Skin of body (tissue), 1 donor: ENCODE measurements at regions not wholly inside any gene's neighbourhood (a gene's known extent, or its start where the extent isn't known, plus 50 kb on each side); places are given as distances from the start of the nearest gene placed in this dataset.

ENCODE experiments used
- DNase-seq: peaks from one replicate; lab custom pipeline; 2025; lab: John Stamatoyannopoulos, UW

GRCh38 chr3:95894820-95895219 lies 919.6 kb upstream of the EPHA6 start:
- no peak for DNase-seq

- no peak for DNase-seq
These were observed 914.9 kb upstream of the EPHA6 start for GRCh38 chr3:95899494-95899893.

- no peak for DNase-seq
These were observed 914.5 kb upstream of the EPHA6 start for GRCh38 chr3:95899911-95900310.

GRCh38 chr3:95901948-95902347 lies 912.4 kb upstream of the EPHA6 start:
- no peak for DNase-seq

DNA sequence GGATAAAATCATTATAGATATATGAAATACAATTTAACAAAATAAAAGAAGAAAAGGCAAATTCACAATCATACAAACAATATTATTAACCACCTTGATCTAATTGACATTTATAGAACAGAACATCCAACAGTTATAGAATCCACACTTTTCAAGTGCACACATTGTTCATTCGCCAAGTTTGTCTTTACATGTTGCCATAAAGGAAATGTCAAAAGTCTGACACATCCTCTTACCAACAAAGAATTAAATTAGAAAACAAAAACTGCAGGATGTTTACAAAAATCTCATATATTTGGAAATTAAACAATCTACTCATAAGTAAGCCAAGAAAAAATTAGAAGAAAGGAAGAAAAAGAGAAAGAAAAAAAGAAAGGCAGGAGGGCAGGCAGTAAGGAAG lies 909.2 kb upstream of the EPHA6 start:
- DNase-seq = no peak

GRCh38 chr3:95911767-95912166 lies 902.6 kb upstream of the EPHA6 start:
- DNase-seq = no peak

GRCh38 chr3:95923496-95924210 lies 890.7 kb upstream of the EPHA6 start:
- DNase-seq = peak; percentile 88

DNA sequence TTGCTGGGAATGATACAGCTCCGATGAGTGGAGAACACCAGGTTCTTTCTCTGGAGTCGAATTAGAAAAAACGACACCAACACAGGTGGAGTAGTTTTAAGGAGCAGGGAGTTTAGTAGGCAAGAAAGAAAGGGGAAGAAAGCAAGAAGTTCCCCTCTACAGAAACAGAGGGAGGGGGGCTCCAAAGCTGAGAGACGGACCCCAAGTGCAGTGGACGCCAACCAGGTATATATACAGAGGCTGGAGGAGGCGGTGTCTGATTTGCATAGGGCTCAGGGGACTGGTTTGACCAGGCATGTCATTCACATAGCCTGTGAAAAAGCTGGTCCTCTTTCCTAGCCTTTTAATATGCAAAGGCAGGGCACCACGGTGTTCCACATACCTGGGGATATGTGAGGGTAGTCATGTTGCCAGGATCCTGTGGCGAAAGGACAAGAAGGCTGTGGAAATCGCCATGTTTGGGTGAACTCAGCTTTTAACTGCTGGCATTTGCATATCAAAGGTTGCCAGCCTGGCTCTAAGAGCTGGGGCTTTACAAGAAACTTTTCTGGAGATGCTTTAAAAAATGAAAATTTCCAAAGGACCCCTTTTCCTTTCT lies 887.4 kb upstream of the EPHA6 start:
- no peak for DNase-seq

DNA sequence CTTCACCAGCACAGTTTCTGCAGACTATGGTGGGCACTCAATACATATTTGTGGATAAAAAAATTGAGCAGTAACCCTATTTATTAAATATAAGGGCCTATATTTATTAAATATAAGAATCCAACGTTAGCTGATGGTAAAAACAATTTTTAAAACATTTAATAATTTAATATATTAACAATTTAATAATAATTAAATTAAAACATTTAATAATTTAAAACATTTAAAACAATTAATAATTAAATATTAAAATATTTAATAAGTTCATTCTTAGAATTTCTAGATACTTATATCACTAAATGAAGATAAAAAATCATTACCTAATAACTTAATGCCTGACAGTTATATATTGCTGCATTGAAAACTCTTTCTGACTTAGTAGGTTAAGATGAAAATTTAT lies 880.2 kb upstream of the EPHA6 start:
- no peak for DNase-seq

GRCh38 chr3:95939235-95939809 lies 875.1 kb upstream of the EPHA6 start:
- no peak for DNase-seq

GRCh38 chr3:95965704-95966336 lies 848.6 kb upstream of the EPHA6 start:
- DNase-seq = no peak

- no peak for DNase-seq
These were observed 842.8 kb upstream of the EPHA6 start for GRCh38 chr3:95971573-95971972.

DNA sequence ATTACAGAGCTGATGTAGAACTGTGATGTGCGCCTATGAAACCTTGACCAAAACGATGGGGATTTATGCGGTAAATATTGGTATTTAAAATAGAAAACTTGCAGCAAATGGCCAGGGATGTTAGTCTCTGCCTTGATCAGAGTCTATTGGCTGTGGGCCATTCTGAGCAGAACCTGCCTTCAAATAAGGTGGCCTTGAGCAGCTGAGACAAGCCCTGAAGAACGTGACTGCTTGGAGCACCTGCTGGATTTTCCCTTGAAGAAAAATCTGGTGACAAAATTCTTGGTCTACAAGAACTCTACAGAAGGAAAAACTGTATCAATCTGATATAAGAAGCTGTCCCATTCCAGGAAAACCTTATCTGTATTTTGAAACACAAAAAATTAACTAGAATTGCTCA lies 820.1 kb upstream of the EPHA6 start:
- DNase-seq = no peak

DNA sequence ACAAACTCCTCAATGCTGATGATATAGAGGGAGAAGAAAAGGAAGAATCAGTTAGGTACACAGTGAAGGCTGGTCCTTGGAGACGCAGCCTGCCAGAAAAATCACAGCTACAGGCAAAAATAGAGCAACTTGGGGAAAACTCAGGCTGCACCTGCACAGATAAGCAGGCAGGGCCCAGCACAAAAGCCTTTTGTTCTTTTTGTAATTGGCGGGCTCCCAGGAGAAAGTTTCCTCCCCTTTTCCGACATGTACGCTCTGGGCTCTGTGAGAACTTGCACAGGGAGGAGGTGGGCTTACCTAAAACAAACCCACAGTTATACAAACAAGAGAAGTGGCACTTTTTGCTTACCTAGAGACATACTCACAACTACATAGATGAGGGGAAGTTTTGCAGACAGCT lies 813.4 kb upstream of the EPHA6 start:
- DNase-seq = no peak

- no peak for DNase-seq
These were observed 806.7 kb upstream of the EPHA6 start for GRCh38 chr3:96007650-96008195.

DNA sequence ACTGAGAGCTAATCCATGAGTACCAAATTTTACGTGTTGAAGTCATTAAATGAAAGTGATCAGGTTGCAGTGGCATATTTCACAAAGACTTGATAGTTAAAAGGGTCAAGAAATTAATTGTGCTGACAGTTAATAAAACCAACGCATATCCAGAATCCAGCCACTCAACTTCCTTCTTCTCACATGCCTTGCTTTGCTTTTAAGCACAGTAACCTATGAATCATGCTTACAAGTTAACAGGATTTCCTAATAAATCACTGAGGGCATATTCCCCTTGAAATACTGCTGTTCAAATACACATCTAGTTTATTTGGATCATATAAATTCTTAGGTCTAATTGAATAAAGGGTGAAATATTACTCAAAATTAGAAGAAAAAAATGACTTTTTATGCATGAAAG lies 801.5 kb upstream of the EPHA6 start:
- no peak for DNase-seq

DNA sequence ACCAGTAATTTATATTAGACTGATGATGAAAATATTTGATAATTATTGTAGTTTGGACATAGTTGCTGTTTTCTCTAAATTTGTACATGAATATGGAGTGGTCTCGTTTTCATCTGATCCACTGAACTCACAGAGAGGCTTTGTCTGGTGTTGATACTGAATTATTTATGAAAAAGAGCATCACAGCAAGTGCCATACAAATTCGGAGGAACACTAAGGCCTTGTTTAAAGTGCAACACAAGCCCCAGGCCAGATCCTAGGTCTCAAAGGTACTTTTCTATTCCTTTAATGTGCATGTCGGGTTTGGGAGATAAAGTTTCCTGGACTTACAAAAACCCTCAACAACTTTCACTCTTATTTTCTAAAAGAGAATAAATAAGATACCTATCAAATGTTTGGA lies 796.8 kb upstream of the EPHA6 start:
- DNase-seq = no peak

GRCh38 chr3:96022676-96023075 lies 791.7 kb upstream of the EPHA6 start:
- no peak for DNase-seq

GRCh38 chr3:96027718-96028117 lies 786.7 kb upstream of the EPHA6 start:
- DNase-seq = no peak

- DNase-seq = no peak
These were observed 774.8 kb upstream of the EPHA6 start for GRCh38 chr3:96039632-96040031.

DNA sequence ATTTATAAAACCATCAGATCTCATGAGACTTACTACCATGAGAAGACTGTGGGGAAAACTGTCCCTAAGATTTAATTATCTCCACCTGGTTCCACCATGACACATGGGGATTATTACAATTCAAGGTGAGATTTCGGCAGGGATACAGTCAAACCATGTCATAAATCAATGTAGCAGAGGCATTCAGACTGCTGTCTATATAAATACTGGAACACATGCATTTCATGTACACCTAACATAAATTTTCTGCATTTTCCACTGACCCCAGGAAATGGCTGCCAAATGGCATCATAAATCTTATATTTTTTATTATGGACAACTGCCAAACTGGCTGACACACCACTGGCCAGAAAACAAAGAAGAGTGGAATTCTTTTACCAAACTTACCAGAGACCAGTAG lies 755.1 kb upstream of the EPHA6 start:
- DNase-seq = no peak

DNA sequence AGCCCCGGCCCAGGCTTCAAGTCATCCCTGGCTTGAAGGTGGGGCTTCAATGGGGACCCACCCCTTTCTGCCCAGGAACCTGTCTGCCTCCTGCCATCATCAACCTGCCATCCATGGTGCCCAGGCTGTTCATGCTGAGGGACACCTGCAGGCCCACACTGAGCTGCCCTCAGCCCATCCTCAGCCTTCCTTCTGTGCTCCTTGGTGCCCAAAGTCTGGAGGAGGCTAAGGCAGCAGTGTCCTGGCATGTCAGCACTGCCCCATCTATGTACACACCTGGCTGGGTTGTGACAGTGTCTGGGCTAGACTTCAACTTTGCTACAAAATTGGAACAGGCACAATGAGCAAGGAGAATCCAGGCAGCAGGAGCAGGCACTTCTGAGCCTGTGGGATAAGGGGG lies 745.3 kb upstream of the EPHA6 start:
- no peak for DNase-seq
